Osteoblast (primary cell): ENCODE measurements at regions not wholly inside any gene's neighbourhood (a gene's known extent, or its start where the extent isn't known, plus 50 kb on each side); places are given as distances from the start of the nearest gene placed in this dataset.

Source experiments
- DNase-seq: peaks from one replicate; pipeline ENCODE4 v3.0.0; 2011; ENCODE audit warnings: low spot score, mixed read lengths; ENCODE audit not compliant: insufficient read length; ENCODE audit errors: missing footprints
- H2AFZ ChIP-seq: 2 replicates; pipeline ENCODE4 v1.6.0; 2011; ENCODE audit warnings: mild to moderate bottlenecking, low read length
- H3K27ac ChIP-seq: 2 replicates; pipeline ENCODE4 v1.5.1; 2011; ENCODE audit warnings: mild to moderate bottlenecking, low read depth, low read length, moderate library complexity
- H3K27me3 ChIP-seq: 2 replicates; pipeline ENCODE4 v1.6.0; 2012; ENCODE audit warnings: mild to moderate bottlenecking, control low read depth, inconsistent platforms, low read length, moderate library complexity; ENCODE audit not compliant: insufficient read depth
- H3K36me3 ChIP-seq: 2 replicates; pipeline ENCODE4 v1.5.1; 2011; ENCODE audit warnings: mild to moderate bottlenecking, low read length, control low read depth, moderate library complexity; ENCODE audit not compliant: insufficient read depth
- H3K4me1 ChIP-seq: 2 replicates; pipeline ENCODE4 v1.5.1; 2011; ENCODE audit warnings: mild to moderate bottlenecking, low read length, control low read depth, moderate library complexity; ENCODE audit not compliant: insufficient read depth
- H3K4me2 ChIP-seq: 2 replicates; pipeline ENCODE4 v1.6.0; 2011; ENCODE audit warnings: mild to moderate bottlenecking, low read length; ENCODE audit not compliant: insufficient read depth
- H3K4me3 ChIP-seq: fragments of 200-600 bp; sonication (generic); 3 replicates; pipeline ENCODE4 v1.5.1; 2012; ENCODE audit warnings: mild to moderate bottlenecking, low read length, inconsistent platforms; ENCODE audit not compliant: insufficient read depth
- H3K79me2 ChIP-seq: 2 replicates; pipeline ENCODE4 v1.6.0; 2012; ENCODE audit warnings: mild to moderate bottlenecking, low read length, control low read depth, inconsistent platforms; ENCODE audit not compliant: insufficient read depth
- H3K9me3 ChIP-seq: 2 replicates; pipeline ENCODE4 v1.5.1; 2011; ENCODE audit warnings: low read depth, low read length, control low read depth
- H4K20me1 ChIP-seq: 2 replicates; pipeline ENCODE4 v1.6.0; 2012; ENCODE audit warnings: mild to moderate bottlenecking, low read length, control low read depth; ENCODE audit not compliant: insufficient read depth
- TF ChIP-seq, protein P1 (sequence below): IDR thresholded peaks from 2 replicates; pipeline ENCODE4 v1.5.1; 2011; ENCODE audit warnings: mild to moderate bottlenecking, low read depth, low read length, moderate library complexity; ENCODE audit errors: extremely low read depth

DNA sequence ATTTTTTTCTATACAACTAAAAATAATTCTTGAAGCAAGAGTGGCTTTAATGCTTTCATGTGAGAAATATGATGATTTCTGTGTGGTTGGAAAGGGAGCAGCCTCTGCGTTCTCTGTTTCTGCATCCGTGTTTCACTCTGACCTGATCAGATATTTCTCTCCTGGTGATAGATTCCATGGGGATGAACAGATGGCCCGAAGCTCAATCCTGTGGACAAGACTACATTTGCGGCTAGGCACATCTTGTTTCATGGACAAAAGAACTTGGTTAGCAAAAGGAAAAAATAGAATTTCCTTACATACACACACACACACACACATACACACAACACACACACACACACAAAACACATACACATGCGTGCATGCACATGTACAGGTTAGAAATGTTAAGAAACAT is 218.2 kb upstream of the ADAMTS16 start:
- Histone ChIP-seq H3K4me3 (no peak overlapping the region), H3K4me2 (no peak overlapping the region), H3K4me1 (no peaks in the 10 kb centered on the region), H3K27me3 (no peaks in the 10 kb centered on the region), H3K9me3 (no peaks in the 10 kb centered on the region), H3K79me2 (no peaks in the 10 kb centered on the region), H3K27ac (no peak overlapping the region), H4K20me1 (no peaks in the 10 kb centered on the region), H3K36me3 (no peaks in the 10 kb centered on the region), H2AFZ (no peak overlapping the region)
- TF ChIP-seq, protein P1, sequence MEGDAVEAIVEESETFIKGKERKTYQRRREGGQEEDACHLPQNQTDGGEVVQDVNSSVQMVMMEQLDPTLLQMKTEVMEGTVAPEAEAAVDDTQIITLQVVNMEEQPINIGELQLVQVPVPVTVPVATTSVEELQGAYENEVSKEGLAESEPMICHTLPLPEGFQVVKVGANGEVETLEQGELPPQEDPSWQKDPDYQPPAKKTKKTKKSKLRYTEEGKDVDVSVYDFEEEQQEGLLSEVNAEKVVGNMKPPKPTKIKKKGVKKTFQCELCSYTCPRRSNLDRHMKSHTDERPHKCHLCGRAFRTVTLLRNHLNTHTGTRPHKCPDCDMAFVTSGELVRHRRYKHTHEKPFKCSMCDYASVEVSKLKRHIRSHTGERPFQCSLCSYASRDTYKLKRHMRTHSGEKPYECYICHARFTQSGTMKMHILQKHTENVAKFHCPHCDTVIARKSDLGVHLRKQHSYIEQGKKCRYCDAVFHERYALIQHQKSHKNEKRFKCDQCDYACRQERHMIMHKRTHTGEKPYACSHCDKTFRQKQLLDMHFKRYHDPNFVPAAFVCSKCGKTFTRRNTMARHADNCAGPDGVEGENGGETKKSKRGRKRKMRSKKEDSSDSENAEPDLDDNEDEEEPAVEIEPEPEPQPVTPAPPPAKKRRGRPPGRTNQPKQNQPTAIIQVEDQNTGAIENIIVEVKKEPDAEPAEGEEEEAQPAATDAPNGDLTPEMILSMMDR, result no peak
- DNase-seq, result no peak

DNA sequence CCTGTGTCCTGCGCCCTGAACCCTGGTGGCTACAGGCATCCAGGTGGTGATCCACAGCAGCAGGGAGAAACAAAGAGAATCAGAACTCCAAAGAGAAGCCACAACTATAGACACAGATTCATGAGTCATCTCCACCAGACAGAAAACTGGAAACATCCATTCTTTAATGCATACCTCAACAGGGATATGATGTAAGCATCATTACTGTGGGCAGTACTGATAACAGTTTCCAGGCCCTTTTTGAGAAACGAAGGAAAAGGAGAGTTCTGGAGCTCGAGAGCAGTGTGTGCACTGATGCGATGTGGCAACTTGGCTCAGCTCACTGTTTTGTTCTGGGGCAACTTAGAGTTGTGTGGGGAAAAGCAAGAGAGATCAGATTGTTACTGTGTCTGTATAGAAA is 215.6 kb upstream of the ADAMTS16 start:
- H3K4me3 ChIP-seq, result no peak overlapping the region
- no peaks in the 10 kb centered on the region for H4K20me1 ChIP-seq
- H3K27ac ChIP-seq, result no peak overlapping the region
- no peaks in the 10 kb centered on the region for H3K27me3 ChIP-seq
- no peak overlapping the region for H3K4me2 ChIP-seq
- TF ChIP-seq, protein P1, result no peak
- H3K79me2 ChIP-seq, result no peaks in the 10 kb centered on the region
- DNase-seq, result no peak
- no peaks in the 10 kb centered on the region for H3K36me3 ChIP-seq
- H2AFZ ChIP-seq, result no peak overlapping the region
- H3K4me1 ChIP-seq, result no peaks in the 10 kb centered on the region
- no peaks in the 10 kb centered on the region for H3K9me3 ChIP-seq

DNA sequence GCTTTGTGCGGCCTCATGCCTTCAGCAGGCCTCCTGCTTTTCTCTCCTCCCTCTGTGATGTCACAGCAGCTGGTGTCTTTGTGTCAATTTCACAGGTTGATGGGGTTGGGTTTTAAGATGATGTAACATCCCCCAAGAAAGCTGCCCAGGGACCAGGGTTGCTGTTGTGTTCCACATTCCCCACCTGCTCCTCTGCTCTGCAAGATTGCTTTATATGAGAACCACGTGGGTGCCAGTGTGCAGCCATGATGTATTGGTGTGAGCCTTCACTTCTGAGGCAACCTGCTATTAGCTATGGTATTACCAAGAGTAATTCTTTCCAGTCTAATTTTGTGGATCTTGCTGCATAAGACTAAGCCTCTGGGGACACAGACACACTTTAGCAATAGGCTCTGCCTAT is 213.0 kb upstream of the ADAMTS16 start:
- no peaks in the 10 kb centered on the region for H3K9me3 ChIP-seq
- DNase-seq, result no peak
- H3K27ac ChIP-seq, result no peak overlapping the region
- no peak overlapping the region for H3K4me2 ChIP-seq
- no peak overlapping the region for H3K4me3 ChIP-seq
- H3K36me3 ChIP-seq, result no peaks in the 10 kb centered on the region
- H3K4me1 ChIP-seq, result no peaks in the 10 kb centered on the region
- no peak overlapping the region for H2AFZ ChIP-seq
- H4K20me1 ChIP-seq, result no peaks in the 10 kb centered on the region
- TF ChIP-seq, protein P1, result no peak
- H3K27me3 ChIP-seq, result no peaks in the 10 kb centered on the region
- H3K79me2 ChIP-seq, result no peaks in the 10 kb centered on the region

DNA sequence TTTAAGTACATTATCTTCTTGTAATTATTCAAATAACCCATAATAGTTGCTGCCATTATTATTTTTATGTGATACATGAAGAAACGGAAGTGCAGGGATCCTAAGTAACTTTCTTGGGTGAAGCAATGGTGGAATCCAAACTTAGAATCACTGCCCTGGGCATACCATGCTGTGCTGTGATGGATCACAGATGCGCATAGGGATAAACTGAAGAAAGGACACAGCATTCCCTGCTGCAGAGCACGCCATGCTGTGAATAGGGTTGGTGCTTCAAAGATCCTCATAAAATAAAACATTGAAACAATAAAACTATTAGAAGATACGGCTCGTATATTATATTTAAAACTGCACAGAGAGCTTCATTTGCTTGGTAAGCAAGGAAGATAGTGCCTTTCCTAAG is 211.7 kb upstream of the ADAMTS16 start:
- Histone ChIP-seq H3K79me2 (no peaks in the 10 kb centered on the region), H2AFZ (no peak overlapping the region), H3K4me2 (no peak overlapping the region), H3K9me3 (no peaks in the 10 kb centered on the region), H4K20me1 (no peaks in the 10 kb centered on the region), H3K36me3 (no peaks in the 10 kb centered on the region), H3K4me1 (no peaks in the 10 kb centered on the region), H3K27ac (no peak overlapping the region), H3K4me3 (no peak overlapping the region), H3K27me3 (no peaks in the 10 kb centered on the region)
- TF ChIP-seq, protein P1, result no peak
- no peak for DNase-seq
